HCT116 (cell line): ENCODE measurements at regions not wholly inside any gene's neighbourhood (a gene's known extent, or its start where the extent isn't known, plus 50 kb on each side); places are given as distances from the start of the nearest gene placed in this dataset.

Experiments
- ATAC-seq: fragments of 200-7000 bp; cut with Tn5 transposase; 2 replicates; pipeline ENCODE4 v1.9.1; 2020; ENCODE audit warnings: mild to moderate bottlenecking, moderate library complexity
- BruUV-seq: library from RNA; stranded (reverse); fragments of 400-500 nt; replicated peaks from 2 replicates; lab custom pipeline; 2021; lab: Mats Ljungman, UMichigan
- CTCF ChIA-PET: fragments of 300-600 bp; sonication (Branson Sonifier 250); formaldehyde crosslinking; loops from one replicate; lab custom pipeline; 2021; ENCODE audit warnings: antibody characterized with exemption; lab: Charles Lee
- POLR2A ChIA-PET: fragments of 300-600, 350-600 bp; sonication (Branson Sonifier 250); formaldehyde crosslinking; loops from one replicate; lab custom pipeline; 2021; ENCODE audit warnings: antibody characterized with exemption; lab: Charles Lee
- RAD21 ChIA-PET, 2 experiments: fragments of 300-600 bp; sonication (Branson Sonifier 250); formaldehyde crosslinking; loops; one replicate each; lab custom pipeline; 2023; ENCODE audit warnings: low total read pairs in 2 of 2; ENCODE audit not compliant: uncharacterized antibody in 2 of 2, unreplicated experiment in 2 of 2, low non-redundant PET in 1 of 2; lab: Charles Lee
- DNase-seq: peaks from one replicate; pipeline ENCODE4 v3.0.0-alpha.2; 2010; ENCODE audit warnings: low read depth, low spot score
- H2AFZ ChIP-seq: fragments of 200-600 bp; shearing (Covaris generic), sonication (generic); 2 replicates; pipeline ENCODE4 v1.6.1; 2017; ENCODE audit warnings: low read depth, mixed run types, mixed read lengths, antibody characterized with exemption, low read length; ENCODE audit not compliant: poor library complexity, severe bottlenecking
- H3K27ac ChIP-seq: 2 replicates; pipeline ENCODE4 v1.5.1; 2012; ENCODE audit warnings: low read depth, low read length
- H3K27me3 ChIP-seq: fragments of 200-600 bp; sonication (generic); 2 replicates; pipeline ENCODE4 v1.6.1; 2016; ENCODE audit warnings: mixed run types, low read length, mixed read lengths; ENCODE audit not compliant: insufficient read depth
- H3K36me3 ChIP-seq, 2 experiments: fragments of 200-500 bp in 1 of 2; fragments of 200-600 bp in 1 of 2; sonication (Bioruptor generic) in 1 of 2; sonication (generic) in 1 of 2; 2 replicates each; pipeline versions ENCODE4 v1.5.1 to v1.6.1; 2014 to 2016; ENCODE audit warnings: low read length in 2 of 2, inconsistent platforms in 1 of 2, mixed read lengths in 1 of 2, mixed run types in 1 of 2; ENCODE audit not compliant: insufficient read depth in 2 of 2, control insufficient read depth in 1 of 2
- H3K4me1 ChIP-seq, 2 experiments: fragments of 200-600 bp in 1 of 2; sonication (generic) in 1 of 2; 2 replicates each; pipeline versions ENCODE4 v1.5.1 to v1.6.1; 2012 to 2017; ENCODE audit warnings: low read length in 2 of 2, inconsistent platforms in 1 of 2, mild to moderate bottlenecking in 1 of 2, mixed read lengths in 1 of 2, mixed run types in 1 of 2, moderate library complexity in 1 of 2; ENCODE audit not compliant: insufficient read depth in 2 of 2, control insufficient read depth in 1 of 2
- H3K4me2 ChIP-seq: fragments of 200-600 bp; sonication (generic); 2 replicates; pipeline ENCODE4 v1.6.1; 2017; ENCODE audit warnings: mixed run types, low read length, mixed read lengths
- H3K4me3 ChIP-seq, 2 experiments: fragments of 200-600 bp in 1 of 2; sonication (generic) in 1 of 2; replicated peaks in 1 of 2; 2 replicates each; pipeline ENCODE4 v1.5.1; 2011 to 2016; ENCODE audit warnings: low read length in 2 of 2, control low read depth in 1 of 2, low read depth in 1 of 2, mild to moderate bottlenecking in 1 of 2, mixed read lengths in 1 of 2, mixed run types in 1 of 2
- H3K79me2 ChIP-seq: fragments of 200-600 bp; sonication (generic); 2 replicates; pipeline ENCODE4 v1.6.1; 2017; ENCODE audit warnings: mild to moderate bottlenecking, mixed run types, low read length, moderate library complexity, mixed read lengths; ENCODE audit not compliant: insufficient read depth
- H3K9ac ChIP-seq: fragments of 200-600 bp; sonication (generic); 2 replicates; pipeline ENCODE4 v1.6.1; 2016; ENCODE audit warnings: low read length, mixed read lengths
- H3K9me2 ChIP-seq: fragments of 200-600 bp; sonication (generic), shearing (Covaris generic); 2 replicates; pipeline ENCODE4 v1.6.1; 2017; ENCODE audit warnings: mixed run types, mild to moderate bottlenecking, moderate library complexity; ENCODE audit not compliant: insufficient read depth
- H3K9me3 ChIP-seq, 2 experiments: fragments of 200-500 bp in 1 of 2; fragments of 200-600 bp in 1 of 2; sonication (Bioruptor generic) in 1 of 2; sonication (generic) in 1 of 2; 2 replicates each; pipeline ENCODE4 v1.6.1; 2014 to 2017; ENCODE audit warnings: low read length in 2 of 2, mixed read lengths in 2 of 2, inconsistent platforms in 1 of 2, low read depth in 1 of 2, mild to moderate bottlenecking in 1 of 2, mixed run types in 1 of 2, moderate library complexity in 1 of 2; ENCODE audit not compliant: control insufficient read depth in 1 of 2, insufficient read depth in 1 of 2
- H4K20me1 ChIP-seq: fragments of 200-600 bp; sonication (generic), shearing (Covaris generic); 2 replicates; pipeline ENCODE4 v1.6.1; 2017; ENCODE audit warnings: mixed run types, mild to moderate bottlenecking, moderate library complexity; ENCODE audit not compliant: insufficient read depth
- CEBPB ChIP-seq: IDR thresholded peaks from 2 replicates; pipeline ENCODE4 v1.6.1; 2012; ENCODE audit warnings: low read depth
- ELF1 ChIP-seq: IDR thresholded peaks from 2 replicates; pipeline ENCODE4 v1.6.1; 2012; ENCODE audit warnings: low read depth, borderline replicate concordance
- FOSL1 ChIP-seq: IDR thresholded peaks from 2 replicates; pipeline ENCODE4 v1.6.1; 2012; ENCODE audit warnings: low read depth
- MAX ChIP-seq: IDR thresholded peaks from 2 replicates; pipeline ENCODE4 v1.6.1; 2012
- SIN3A ChIP-seq: IDR thresholded peaks from 2 replicates; pipeline ENCODE4 v1.6.1; 2012; ENCODE audit warnings: low read depth
- SRF ChIP-seq: IDR thresholded peaks from 2 replicates; pipeline ENCODE4 v1.6.1; 2012; ENCODE audit warnings: low read depth
- YY1 ChIP-seq: IDR thresholded peaks from 2 replicates; pipeline ENCODE4 v1.6.1; 2011; ENCODE audit warnings: low read length, low read depth, moderate library complexity, mild to moderate bottlenecking; ENCODE audit not compliant: insufficient replicate concordance; ENCODE audit errors: extremely low read depth
- intact Hi-C: fragments of 100-400 bp; cut with micrococcal nuclease; formaldehyde crosslinking; loops from 2 replicates; pipeline ENCODE4 v1.10.0; 2022

DNA sequence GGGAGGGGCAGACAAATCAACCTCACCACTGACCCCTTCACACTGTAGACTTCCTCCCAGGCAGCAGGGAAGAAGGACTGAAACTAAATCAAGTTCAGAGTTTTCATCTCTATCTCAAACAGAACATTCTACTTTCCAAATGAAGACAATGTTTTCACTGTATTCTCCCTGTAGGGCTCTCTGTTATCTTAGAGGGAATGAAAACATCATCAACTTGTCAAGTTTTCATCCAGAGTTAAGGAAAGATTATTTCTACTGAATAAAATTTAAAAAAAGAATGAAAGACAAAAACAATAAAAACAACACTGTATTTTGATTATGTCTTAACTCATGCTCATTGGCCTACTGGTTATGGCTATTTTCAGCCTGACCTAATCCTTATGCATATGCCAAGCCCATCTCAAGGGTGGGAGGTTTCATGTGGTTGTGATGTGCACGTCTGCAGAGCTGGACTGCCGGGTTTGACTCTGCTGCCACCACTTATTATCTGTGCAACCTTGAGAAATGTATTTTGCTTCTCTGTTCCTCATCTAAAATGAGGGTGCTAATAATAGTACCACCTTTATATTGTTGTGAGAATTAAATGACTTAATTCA is 152.0 kb upstream of the AVPR1A start:
- Histone ChIP-seq H3K9ac (no peak overlapping the region), H3K9me2 (no peaks in the 10 kb centered on the region), H3K4me1 (no peaks in the 10 kb centered on the region), H3K4me2 (no peak overlapping the region), H2AFZ (no peak overlapping the region), H3K4me3 (no peak overlapping the region), H3K79me2 (no peaks in the 10 kb centered on the region), H3K9me3 (no peaks in the 10 kb centered on the region)
- RAD21 ChIA-PET = no interaction called here
- DNase-seq (no peak), ATAC-seq (no peak)
- TF ChIP-seq ELF1 (no peak), FOSL1 (no peak), SIN3A (no peak), SRF (no peak), YY1 (no peak), CEBPB (no peak)
- TF ChIP-seq, all 23 proteins: peak for 0
- CTCF ChIA-PET = no interaction called here
- no TSS peak for BruUV-seq
- H3K27me3 ChIP-seq = no peaks in the 10 kb centered on the region
- no peaks in the 10 kb centered on the region for H4K20me1 ChIP-seq
- POLR2A ChIA-PET = no interaction called here
- no peak overlapping the region for H3K27ac ChIP-seq
- intact Hi-C loops = no loop called here
- H3K36me3 ChIP-seq = no peaks in the 10 kb centered on the region

GRCh38 chr12:63302269-63302940 is 151.4 kb upstream of the AVPR1A start:
- Histone ChIP-seq H3K4me2 (no peak overlapping the region), H4K20me1 (no peaks in the 10 kb centered on the region), H3K36me3 (no peaks in the 10 kb centered on the region), H3K27me3 (no peaks in the 10 kb centered on the region), H3K79me2 (no peaks in the 10 kb centered on the region), H3K4me3 (no peak overlapping the region), H3K9ac (no peak overlapping the region), H3K4me1 (no peaks in the 10 kb centered on the region), H3K9me3 (no peaks in the 10 kb centered on the region), H3K27ac (no peak overlapping the region), H2AFZ (no peak overlapping the region), H3K9me2 (no peaks in the 10 kb centered on the region)
- no peak for TF ChIP-seq SIN3A
- no peak for TF ChIP-seq MAX
- POLR2A ChIA-PET = no interaction called here
- ATAC-seq (no peak), DNase-seq (no peak)
- RAD21 ChIA-PET = no interaction called here
- BruUV-seq = no TSS peak
- intact Hi-C loops = no loop called here
- CTCF ChIA-PET = no interaction called here
